Coronary artery (tissue), 2 donors: ENCODE measurements at regions not wholly inside any gene's neighbourhood (a gene's known extent, or its start where the extent isn't known, plus 50 kb on each side); places are given as distances from the start of the nearest gene placed in this dataset.
"Not testable (repeated sequence)": the region's sequence is repeated elsewhere in the genome, so short reads cannot be mapped to it uniquely, and the experiment has no call there.

Experiments used
- DNase-seq: peaks from one replicate; pipeline ENCODE4 v3.0.0-alpha.2; 2017; ENCODE audit warnings: low spot score
- H3K27ac ChIP-seq, 2 donors: fragments of 200-600 bp; sonication (generic); one replicate each; pipeline ENCODE4 v1.5.1; 2016 to 2019
- H3K4me3 ChIP-seq: fragments of 200-600 bp; sonication (generic); 2 replicates; pipeline ENCODE4 v1.5.1; 2016; ENCODE audit warnings: mild to moderate bottlenecking, moderate library complexity
- CTCF ChIP-seq: fragments of 200-600 bp; sonication (generic); IDR thresholded peaks from one replicate; pipeline ENCODE4 v1.5.1; 2019; ENCODE audit warnings: antibody characterized with exemption

DNA sequence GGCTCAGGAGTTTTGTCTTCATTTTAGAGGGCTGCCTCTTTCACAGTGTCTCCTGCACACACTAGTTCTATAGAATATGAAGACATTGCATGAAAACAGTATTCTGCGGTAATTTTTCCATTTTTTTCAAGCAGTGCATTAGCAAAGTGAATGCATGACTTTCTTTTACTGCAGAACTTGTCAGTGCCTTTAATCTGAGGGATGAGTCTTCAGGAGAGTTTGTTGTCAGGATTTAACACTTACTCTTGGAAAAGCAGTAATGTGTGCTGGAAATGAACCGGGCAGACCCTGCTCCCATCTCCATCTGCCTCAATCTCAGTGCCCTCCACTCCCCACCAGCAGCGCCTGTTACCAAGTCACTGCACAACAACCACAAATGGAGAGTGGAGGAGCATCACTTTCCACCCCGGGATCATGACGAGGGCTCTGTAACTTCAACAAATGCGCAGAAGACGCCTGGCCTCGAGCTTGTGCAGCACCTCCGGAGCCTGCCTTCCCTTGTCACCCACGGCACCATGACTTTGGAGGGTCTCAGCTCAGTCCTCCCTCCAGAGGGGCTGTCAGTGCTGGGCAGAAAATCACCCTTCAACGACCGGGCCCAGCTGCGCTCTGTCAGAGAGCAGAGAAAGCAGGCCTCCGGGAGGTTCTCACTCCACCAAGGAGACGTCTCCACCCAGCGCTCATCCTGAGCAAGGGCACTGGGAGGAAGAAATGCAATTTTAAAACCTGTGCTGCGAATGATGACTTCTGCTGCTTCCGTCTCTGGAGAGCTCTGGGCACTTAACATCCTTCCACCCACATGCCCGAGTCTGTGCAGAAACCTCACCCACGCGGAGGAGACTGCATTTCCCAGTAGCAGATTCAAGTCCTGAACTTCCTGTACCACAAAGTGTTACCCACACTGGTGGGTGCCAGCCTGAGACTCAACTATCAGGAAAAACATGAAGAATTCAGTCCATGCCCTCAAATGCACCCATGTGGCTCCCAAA, 255.7 kb downstream of the ADGRD1 start:
- no peak overlapping the region for H3K4me3 ChIP-seq

GRCh38 chr12:131210506-131211339, 257.0 kb downstream of the ADGRD1 start:
- no peak for DNase-seq
- Histone ChIP-seq H3K4me3 (no peak overlapping the region), H3K27ac (no peak overlapping the region)
- TF ChIP-seq CTCF = no peak

More for the DNA sequence above, 255.7 kb downstream of the ADGRD1 start:
- no peak for TF ChIP-seq CTCF
- DNase-seq = no peak
- no peak overlapping the region for H3K27ac ChIP-seq

GRCh38 chr12:131211340-131211938, 257.7 kb downstream of the ADGRD1 start:
- no peak for DNase-seq
- no peak for TF ChIP-seq CTCF
- H3K4me3 ChIP-seq = no peak overlapping the region
- H3K27ac ChIP-seq = no peak overlapping the region

- no peak overlapping the region for H3K27ac ChIP-seq
- no peak for TF ChIP-seq CTCF
- H3K4me3 ChIP-seq = no peak overlapping the region
- DNase-seq = no peak
Observed at GRCh38 chr12:131213896-131214442, 260.3 kb downstream of the ADGRD1 start.

- not testable (repeated sequence) for H3K27ac ChIP-seq, DNase-seq, H3K4me3 ChIP-seq
Observed at GRCh38 chr12:131214936-131215335, 261.2 kb downstream of the ADGRD1 start.

DNA sequence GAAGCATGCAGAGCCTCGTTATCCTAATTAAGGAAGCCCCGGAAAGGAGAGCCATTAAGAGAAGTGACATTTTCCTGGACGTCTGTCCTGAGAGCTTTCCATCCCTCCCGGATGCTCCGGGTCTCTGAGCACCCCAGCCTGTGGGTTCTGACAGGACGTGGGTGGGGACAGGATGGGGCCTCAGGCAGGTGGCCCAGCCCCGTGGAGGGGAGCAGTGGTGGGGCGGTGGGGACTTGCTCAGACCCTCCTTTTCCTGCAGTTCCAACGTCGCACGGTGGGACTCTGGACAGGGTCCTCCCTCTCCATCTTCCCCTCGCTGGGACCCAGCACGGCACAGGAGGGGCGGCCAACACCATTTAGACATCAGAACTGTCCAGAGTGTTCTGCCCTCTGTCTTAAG, 262.9 kb downstream of the ADGRD1 start:
- not testable (repeated sequence) for DNase-seq, H3K27ac ChIP-seq

DNA sequence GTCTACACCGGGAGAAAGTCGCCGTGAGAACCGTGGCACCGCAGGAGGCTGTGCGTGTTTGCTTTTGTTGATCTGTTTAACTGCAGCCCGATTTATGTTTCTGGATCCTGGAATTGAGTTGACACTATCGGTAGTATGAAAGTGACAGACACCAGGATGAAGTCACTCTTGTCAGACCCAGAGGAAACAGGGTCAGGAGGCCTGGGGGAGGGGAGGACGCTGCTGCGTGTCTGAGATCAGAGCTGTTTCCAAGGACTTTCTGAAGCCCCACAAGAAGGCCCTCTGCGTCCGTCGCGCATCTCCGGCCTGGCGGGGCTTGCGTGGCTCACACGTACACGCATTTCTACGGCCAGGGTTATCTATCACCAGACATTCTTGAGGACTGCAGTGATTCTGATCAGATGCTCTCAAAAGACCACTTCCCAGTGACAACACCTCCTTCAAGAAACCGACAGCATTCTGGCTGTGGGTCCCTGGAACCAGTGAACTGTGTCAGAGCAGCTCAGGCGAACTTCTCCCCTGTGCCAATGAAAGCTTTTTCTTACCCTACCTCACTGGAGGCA, 263.4 kb downstream of the ADGRD1 start:
- no peak for DNase-seq
- H3K4me3 ChIP-seq = no peak overlapping the region
- H3K27ac ChIP-seq = no peak overlapping the region
- no peak for TF ChIP-seq CTCF

More for the DNA sequence above, 262.9 kb downstream of the ADGRD1 start:
- H3K4me3 ChIP-seq = not testable (repeated sequence)
